ENCODE measurements at regions not wholly inside any gene's neighbourhood (a gene's known extent, or its start where the extent isn't known, plus 50 kb on each side); places are given as distances from the start of the nearest gene placed in this dataset.

DNA sequence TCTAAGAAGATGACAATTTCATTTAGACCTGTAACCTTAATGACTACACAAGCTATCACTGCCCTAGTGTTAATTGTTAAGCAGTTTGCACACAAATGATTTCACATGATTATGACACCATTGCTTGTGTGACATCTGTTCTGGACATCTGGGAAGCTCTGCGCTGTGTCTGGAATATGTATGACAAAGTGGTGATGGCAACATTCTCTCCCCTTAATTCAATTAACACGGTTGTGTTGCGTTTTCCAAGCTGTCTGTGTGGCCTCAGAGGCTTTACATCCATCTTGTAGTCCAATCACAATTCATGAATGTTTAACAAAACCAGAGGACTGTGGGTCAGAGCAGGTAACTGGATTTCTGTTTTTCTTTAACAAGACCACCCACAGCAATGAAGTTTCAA, 204.4 kb downstream of the COG6 start:
- DNase-seq, result no peak

DNA sequence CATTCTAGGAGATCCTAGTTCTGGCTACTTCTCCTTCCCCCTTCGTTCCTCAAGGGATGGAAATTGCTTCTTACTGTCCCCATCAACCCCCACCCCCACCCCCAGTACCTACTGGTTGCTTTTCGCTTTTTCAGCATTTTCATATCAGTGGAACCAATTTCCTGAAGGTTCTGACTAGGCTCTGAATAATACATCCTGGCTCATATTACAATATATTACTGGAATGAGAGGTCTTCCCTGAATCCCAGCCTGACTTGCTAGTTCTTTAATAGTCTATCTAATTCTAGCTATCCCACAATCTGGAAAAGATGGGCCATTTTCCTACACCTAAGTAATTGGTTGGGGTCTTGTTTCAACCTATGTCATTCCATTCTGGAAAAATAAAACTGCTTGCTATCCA, 207.4 kb downstream of the COG6 start:
- DNase-seq, result no peak

DNA sequence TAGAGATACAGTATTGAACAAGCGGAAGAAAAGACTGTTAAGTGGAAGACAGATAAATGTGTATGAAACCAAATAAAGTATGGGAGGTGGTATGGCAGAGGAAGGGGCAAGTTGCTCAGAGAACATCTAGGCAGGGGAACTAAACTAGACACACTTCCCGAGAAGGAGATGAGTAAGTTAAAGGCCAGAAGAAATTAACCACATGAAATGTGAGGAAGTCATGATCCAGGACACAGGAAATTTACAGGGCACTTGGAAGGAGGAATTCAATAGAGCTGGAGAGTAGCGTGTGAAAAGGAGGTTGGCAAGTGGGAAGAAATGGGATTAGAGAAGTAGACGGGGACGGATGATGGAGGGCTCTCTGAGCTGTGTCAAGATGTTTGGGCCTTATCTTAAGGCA, 208.8 kb downstream of the COG6 start:
- no peak for DNase-seq

DNA sequence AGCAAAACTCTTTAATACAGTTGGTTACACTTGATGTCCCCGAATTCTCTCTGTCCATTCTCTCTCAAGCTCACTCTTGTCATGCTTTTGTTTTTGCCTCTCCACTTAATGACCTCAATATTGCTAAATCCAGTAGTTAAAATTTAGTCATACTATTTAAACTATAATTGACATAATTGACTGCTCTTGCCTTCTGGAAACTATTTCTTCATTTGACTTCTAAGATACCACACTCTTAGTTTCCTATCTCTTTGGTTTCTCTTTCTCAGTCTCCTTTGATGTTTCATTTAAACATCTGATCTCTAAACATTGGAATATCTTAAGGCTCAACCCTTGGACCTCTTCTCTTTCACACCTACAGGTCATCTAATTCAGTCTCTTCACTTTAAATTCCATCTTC, 211.3 kb downstream of the COG6 start:
- DNase-seq, result no peak

DNA sequence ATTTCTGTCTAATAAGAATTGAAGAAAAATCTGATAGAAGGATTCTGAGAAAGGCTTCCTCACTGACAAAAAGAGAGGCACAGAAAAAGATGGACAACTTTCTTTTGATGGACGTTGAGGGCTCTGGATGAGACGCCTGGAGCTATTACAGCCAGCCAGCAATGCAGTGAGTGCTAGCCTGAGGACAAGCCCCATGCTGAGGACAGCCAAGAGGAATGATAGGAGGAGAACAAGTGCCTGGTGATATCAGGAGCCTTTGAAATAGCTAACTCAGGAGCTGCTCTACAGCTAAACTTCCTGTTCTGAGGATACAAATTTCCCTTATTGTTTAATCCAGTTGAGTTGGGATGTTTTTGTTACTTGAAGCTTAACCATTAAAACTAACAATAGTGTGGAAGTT, 212.3 kb downstream of the COG6 start:
- no peak for DNase-seq

DNA sequence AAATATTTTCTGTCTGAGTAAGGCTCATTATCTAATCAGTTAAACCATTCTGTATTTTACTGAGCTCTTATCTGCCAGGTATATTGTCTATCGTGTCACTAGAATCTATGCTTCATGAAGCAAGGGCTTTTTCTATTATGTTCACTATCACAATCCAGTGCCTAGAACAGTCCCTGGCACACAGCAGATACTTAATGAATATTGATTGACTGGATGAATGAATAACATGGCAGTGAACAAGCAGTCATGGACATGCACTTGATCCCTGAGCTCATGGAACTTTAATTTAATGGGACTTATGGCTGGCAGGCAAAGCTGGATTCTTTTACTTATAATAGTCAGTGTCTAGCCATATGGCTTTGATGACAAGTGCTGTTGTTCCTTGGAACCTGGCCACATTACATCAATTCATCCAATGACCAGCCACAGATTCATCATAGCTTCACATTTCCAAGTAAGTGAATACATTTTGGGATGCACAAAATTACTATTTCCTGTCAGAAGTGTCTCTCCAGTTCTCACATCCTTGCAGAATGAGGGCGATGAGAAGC, 214.8 kb downstream of the COG6 start:
- DNase-seq, result no peak

DNA sequence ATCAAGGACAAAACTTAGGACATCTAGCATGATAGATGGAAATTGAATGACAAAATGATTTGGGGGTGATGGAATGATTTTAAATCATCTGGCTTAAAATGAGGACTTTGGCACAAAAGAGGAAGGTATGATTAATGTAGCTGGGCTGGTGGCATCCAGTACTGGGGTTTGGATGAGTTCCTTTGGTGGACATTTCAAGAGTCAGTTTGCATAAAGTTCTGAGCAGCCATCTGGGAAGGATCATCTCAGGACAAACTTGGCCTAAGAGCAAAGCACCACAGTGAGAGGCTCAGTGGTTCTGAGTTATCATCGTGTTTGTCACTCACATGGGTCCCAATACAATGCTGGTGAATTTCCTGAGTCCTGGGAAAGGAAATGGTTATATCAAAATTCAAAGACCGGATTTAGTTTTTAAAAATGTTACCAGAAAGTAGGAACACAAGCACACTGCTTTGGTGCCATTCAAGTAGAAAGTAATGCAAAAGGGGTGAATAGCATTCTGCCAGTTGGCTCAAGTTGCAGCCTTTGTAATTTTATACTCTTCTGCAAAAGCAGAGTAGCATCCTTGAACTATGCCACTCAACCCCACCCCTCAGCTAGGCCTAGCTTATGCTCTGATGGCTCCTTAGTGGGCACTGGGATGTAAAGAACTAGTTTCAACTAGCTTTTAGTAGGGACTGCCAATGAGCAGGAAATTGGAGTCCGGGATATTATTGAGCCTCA, 219.0 kb downstream of the COG6 start:
- DNase-seq, result no peak

DNA sequence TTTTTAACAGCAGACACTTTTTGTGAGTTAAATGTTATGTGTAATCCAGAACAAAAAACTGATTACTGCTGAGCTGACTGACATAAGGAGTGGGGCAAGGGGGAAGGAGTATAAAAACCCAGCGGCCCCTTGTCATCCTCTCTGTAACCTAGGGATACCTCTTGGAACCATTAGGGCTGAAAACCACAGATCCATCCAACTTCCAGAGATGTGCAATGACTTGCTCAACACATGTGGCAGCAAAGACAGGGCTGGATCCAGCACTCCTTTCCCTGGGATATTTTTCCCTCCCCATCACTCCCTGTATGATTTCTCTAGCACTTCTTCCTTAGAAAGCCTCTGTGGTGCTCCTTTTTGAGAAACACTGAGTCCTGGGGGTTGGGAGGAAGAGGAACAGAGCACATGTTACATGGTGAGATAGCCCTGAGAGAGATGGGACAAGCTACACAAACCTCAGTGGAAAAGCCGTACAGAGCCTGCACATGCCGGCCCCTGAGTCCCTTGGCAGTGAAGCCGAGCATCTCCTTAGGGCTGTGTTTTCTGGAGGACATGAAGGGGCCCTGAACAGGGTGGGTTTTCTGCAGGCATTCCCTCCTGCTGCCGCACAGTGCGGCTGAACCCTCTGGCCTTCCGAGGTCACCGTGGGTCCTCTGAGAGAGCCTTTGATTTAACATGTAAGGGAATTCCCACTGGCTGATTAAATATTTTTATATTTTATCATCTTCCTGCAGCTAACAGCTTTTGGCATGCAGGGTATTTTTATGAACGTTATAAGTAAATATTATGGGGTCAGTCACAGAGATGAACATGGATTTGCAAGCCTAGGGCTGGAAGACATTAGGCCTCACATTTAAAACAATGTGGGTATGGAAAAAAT, 219.9 kb downstream of the COG6 start:
- no peak for DNase-seq

DNA sequence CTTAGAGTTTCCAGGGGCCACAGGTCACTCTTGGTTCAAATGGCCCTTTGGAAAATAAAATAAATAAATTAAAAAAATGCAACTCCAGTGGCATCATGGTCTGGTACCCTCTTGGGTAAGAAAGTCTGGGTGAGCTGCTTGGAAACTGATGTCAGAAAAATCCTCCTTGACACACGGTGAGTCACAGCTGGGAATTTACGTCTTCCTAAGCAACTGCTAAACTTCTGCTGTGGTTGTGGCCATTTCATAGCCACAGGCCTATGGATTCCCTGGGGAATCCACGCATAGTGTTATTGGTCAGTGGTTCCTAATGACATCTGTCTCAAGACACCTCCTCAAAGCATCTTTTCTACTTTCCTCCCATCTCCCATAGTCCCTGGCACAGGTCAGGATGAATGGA, 220.8 kb downstream of the COG6 start:
- DNase-seq, result no peak

DNA sequence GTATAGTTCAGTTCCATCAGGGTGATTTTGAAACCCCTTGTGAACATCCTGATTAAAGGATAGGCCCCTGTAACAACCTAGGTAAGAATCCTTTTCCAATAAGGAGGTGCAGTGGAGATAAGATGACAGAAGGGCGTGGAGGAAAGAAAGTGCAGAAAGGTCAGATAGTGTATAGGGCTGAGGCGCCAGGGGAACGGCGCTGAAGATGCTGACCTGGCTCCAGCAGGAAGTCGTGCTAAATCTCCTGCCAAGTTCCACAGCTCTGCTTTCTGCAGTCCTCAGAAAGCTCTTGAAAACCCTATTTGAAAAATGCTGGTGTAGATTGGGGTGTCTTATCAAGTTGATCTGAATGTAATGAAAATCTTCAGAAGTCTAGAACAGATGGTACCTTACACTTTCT, 221.7 kb downstream of the COG6 start:
- no peak for DNase-seq

DNA sequence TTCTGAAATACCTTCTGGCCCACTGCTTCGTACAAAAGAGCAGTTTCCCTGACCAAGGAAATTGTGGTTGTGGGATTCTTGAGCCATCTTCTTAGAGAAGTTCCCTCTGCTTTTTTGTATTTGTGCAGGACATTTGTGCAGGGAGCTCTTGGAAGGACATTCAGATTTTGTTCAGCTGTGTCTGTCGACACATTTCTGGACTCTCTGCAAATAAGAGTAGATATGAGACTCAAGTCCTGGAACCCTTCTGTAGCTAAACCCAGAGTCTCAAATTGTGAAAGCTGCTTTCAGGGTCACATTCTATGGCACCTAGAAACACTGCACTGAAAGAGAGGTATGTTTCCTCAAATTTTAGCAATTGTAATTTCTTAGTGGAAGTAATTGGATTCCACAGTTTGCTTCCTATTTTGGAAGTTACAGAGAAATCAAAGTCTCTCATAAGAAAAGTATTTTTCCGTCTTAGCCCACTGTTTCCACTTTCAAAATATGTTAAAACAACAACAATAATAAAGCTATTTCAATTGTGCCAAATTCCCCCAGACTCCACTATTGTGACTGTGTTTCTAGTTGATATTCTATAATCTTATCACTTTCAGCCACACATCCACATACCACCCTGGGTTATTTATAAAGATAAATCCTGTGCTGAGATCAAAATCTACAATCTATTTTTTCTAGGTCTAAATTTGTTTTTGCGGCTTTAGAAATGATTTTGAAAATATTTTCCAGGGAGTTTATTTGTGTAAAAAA, 224.0 kb downstream of the COG6 start:
- no peak for DNase-seq

DNA sequence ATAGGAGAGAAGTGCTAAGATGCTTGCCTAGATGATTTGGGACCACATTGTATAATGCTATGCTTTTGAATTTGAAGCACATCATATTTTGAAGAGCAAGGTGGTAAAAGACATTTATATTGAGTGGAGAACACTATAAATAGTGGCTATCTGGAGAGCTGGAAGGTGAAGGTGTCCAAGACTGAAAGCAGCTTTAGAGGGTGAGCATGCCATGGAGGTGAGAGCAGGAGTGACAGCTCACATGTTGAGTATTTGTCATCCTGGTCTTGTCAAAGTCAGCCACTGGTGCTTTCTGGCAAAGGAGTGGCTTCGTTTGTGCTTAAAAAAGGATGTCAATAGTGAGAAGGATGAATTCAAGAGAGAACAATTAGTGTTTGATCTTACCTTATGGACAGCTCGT, 225.9 kb downstream of the COG6 start:
- no peak for DNase-seq

DNA sequence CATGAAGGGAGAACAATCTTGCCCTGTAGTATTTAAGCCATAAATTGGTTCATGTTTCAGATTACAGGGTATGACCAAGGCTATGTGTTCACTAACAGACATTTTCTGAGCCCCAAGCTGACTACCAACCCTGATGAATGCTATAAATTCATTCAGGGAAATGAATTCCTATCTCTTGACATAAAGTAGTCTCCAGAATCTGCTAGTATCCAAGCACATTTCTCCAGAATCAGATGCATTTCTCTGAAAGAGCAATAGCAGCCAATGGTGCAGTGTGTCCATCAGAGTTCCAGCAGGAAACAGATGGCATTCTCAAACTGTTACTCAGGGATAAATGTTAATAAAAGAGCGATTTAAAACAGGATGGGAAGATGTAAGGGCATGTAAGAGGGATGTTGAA, 226.4 kb downstream of the COG6 start:
- DNase-seq, result no peak

DNA sequence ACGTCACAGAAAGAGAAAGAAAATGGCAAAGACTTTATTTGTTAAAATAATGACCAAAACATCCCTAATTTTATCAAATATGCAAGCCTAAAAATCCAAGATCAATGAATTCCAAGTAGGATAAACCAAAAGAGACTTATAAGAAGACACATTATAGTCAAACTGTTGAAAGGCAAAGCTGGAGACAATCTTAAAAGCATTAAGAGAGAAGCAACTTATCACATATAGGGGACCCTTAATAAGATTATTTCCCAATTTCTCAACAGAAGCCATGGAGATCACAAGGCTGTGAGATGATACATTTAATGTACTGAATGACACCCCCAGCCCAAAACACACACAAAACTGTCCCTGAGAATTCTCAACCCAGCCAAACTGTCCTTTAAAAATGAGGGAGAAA, 228.7 kb downstream of the COG6 start:
- DNase-seq, result no peak

DNA sequence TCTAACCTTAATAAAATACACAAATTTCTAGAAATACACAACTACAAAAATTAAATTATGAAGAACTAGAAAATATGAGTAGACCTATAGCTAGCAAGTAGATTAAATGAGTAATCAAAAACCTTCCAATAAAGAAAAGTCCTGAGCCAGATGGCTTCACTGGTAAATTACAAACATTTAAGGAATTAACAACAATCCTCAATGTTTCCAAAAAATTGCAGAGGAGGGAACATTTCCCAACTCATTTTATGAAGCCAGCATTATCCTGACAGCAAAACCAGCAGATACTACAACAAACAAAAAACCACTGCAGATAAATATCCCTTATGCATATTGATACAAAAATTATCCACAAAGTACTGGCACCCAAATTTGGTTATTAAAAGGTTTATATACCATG, 230.9 kb downstream of the COG6 start:
- no peak for DNase-seq

DNA sequence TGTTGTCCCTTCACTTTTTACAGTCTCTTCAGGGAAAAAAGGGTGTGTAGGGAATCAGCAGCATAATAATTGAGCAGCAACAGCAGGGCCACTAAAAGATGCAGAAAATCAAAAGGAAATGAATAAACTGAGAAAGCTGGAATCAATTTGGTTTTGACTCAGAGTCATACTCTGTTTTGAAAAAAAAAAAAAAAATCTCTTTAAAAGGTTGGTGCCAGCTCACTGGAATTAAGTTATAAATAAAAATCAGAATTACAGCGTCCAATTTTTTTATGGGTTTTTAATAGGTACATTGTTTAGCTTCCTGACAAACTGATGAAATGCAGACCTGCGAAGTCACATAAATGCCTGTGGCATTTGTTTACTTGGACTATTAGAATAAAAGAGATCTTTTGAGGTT, 231.9 kb downstream of the COG6 start:
- DNase-seq, result no peak

DNA sequence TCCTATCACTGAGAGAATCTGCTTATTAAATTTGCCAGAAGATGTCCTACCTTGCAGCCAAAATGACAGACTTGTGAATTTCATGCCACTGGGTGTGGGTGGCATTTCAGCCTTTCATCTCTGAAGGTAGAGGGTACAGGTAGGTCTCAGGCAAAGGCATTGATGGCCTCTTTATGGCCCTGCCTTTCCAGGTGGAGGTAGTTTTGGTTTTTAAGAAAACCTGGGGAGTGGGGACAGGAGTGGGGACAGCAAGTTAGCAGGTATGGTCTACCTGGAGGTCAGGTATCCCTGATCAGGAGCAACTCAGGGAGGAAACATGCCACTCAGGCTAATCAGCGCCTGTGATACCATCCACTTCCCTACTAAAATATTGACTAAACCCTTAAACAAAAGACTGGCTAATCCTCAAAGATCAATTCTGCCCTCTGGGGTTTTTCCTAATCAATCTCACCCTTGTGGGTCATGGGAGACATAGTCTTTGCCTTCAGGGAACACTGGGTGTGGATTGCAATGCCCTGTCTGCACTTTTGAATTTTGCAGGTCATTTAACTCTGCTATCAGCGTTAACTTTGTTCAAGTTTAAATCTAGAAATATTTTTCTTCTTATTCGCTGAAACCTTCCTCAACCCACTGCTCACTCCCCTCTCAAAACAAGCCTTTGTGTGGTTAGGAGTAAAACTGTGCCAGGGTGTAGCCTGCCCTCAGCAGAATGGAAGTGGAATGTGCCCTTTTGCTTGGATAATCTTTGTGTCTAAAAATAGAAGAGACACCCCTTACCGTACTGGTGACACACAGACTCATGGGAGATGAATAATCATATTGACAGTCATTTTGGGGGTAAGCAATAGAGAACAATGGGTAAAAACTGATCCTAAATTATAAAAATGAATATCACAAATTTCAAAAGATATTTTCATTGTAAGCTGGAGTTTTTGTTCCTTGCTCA, 233.7 kb downstream of the COG6 start:
- no peak for DNase-seq

DNA sequence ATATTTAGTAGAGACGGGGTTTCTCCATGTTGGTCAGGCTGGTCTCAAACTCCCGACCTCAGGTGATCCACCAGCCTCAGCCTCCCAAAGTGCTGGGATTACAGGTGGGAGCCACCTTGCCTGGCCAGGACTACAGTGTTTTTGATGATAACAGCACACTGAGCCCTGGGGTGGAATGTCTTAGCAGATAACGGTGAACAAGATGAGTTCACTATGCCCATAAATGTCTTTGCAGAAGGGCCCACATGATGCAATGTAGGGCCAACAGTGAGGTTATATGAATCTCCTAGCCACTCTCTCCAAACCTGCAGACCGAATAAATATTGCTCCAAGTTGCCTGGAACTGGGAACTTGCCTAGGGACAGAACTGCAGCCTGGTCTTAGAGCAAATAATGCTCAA, 235.1 kb downstream of the COG6 start:
- no peak for DNase-seq

DNA sequence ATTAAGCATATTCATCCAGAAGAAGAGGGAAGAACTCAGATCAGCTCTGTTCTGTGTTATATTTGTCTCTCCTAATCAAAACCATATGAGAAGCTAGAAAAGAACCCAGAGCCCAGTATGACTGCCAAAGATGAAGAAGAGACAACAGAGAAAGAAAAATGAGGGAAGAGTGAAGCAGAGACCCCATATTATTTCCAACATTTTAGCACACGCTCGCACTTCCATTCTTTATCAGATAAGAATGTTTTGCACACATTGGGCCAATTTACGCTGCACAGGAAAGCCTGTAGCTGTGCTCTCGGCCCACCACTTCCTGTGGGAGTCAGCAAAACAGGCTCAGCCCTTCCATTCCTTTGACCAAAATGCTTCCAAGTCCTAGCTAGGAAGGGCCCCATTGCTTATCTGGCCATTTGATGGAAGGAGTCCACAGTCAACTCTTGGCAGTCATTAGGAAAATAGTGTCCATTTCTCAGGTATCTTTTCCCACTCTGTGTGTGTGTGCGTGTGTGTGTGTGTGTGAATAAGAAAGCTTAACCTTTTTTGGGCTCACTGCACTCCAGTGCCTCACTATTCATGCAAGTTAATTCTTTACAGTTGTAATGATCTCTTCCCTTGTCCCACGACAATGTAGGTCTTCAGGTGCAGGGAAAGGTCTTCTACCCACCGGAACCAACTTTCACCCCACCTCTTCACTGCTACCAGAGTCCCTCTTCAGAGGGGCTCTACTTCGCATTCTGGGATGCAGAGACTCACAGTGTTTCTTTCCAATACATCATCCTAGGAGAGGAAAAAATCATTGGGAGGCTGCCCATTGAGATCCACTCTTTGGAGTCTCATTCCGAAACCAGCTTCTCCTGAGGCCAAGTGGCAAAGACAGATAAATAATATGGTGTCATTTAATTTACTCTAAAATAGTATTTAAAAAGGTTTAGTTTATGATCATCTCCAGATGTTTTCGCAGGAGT, 237.5 kb downstream of the COG6 start:
- no peak for DNase-seq

DNA sequence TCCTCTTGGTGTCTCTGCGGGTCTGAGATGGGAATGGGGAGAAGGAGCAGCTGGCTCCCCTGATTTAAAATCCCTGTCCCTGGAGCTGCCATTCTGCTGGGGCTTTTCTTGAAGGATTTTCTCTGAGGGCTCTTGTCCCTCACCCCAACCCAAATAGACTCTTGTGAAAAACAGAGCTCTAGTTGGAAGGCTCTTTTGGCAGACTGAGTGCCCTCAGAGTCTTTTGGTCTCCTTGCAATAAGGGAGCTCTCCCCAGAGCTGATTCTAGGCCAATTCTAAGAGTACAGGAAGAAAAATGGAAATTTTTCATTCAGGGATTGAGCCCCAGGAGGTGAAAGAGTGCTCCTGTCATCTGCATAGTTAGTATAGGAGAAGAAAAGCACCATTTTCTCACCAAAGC, 238.3 kb downstream of the COG6 start:
- DNase-seq, result no peak

DNA sequence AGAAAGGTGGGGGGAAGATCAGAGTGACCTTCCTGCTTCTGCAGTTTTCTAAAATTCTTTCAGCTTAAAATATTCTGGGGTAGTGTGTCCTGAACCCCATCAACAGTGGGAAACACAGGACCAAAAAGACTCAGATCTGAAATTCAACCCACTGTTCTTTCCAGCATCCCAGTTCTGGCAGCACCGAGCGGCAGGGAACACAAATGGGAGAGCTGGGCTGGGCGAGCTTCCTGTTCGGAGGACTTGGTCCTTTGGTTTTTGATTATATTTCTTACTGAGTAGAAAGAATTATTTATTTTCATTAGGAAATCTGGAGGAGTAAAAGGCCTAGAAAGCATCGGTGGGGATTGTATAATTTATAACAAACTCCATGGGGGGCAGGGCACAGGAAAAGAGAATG, 239.1 kb downstream of the COG6 start:
- no peak for DNase-seq
